ENCODE measurements at regions not wholly inside any gene's neighbourhood (a gene's known extent, or its start where the extent isn't known, plus 50 kb on each side); places are given as distances from the start of the nearest gene placed in this dataset.

GRCh38 chr15:94177112-94177511 lies 54.2 kb upstream of the MCTP2 start:
- TF ChIP-seq CTCF (IDR thresholded peaks at IDR 0.05; ENCODE audit: partially characterized antibody, unreplicated experiment): no peak
- Mint-ChIP-seq H3K9me3 (ENCODE audit: unreplicated experiment) (no peaks in the 10 kb centered on the region), H3K4me3 (ENCODE audit: unreplicated experiment) (no peak overlapping the region), H3K27me3 (ENCODE audit: unreplicated experiment) (no peaks in the 10 kb centered on the region), H3K27ac (ENCODE audit: unreplicated experiment) (no peak overlapping the region), H3K4me1 (ENCODE audit: low read depth, unreplicated experiment) (no peaks in the 10 kb centered on the region), H3K36me3 (ENCODE audit: unreplicated experiment) (no peaks in the 10 kb centered on the region)
- DNase-seq: no peak

GRCh38 chr15:94175420-94175819 lies 55.9 kb upstream of the MCTP2 start:
- no peak for DNase-seq
- Mint-ChIP-seq H3K27me3 (ENCODE audit: unreplicated experiment) (no peaks in the 10 kb centered on the region), H3K4me3 (ENCODE audit: unreplicated experiment) (no peak overlapping the region), H3K4me1 (ENCODE audit: low read depth, unreplicated experiment) (no peaks in the 10 kb centered on the region), H3K36me3 (ENCODE audit: unreplicated experiment) (no peaks in the 10 kb centered on the region), H3K9me3 (ENCODE audit: unreplicated experiment) (no peaks in the 10 kb centered on the region), H3K27ac (ENCODE audit: unreplicated experiment) (no peak overlapping the region)
- TF ChIP-seq CTCF (IDR thresholded peaks at IDR 0.05; ENCODE audit: partially characterized antibody, unreplicated experiment): no peak

- Mint-ChIP-seq H3K27me3 (ENCODE audit: unreplicated experiment) (no peaks in the 10 kb centered on the region), H3K36me3 (ENCODE audit: unreplicated experiment) (no peaks in the 10 kb centered on the region), H3K4me1 (ENCODE audit: low read depth, unreplicated experiment) (no peaks in the 10 kb centered on the region), H3K9me3 (ENCODE audit: unreplicated experiment) (no peaks in the 10 kb centered on the region), H3K27ac (ENCODE audit: unreplicated experiment) (no peak overlapping the region), H3K4me3 (ENCODE audit: unreplicated experiment) (no peak overlapping the region)
- TF ChIP-seq CTCF (IDR thresholded peaks at IDR 0.05; ENCODE audit: partially characterized antibody, unreplicated experiment): no peak
- no peak for DNase-seq
Measured at GRCh38 chr15:94174399-94174802, 57.0 kb upstream of the MCTP2 start.

- no peak for DNase-seq
- no peaks in the 10 kb centered on the region for H3K36me3 Mint-ChIP-seq (ENCODE audit: unreplicated experiment)
Measured at GRCh38 chr15:94168250-94168649, 63.1 kb upstream of the MCTP2 start.

GRCh38 chr15:94164971-94165370 lies 66.4 kb upstream of the MCTP2 start:
- no peak for DNase-seq
- Mint-ChIP-seq H3K36me3 (ENCODE audit: unreplicated experiment) (no peaks in the 10 kb centered on the region), H3K4me3 (ENCODE audit: unreplicated experiment) (no peak overlapping the region)

More at GRCh38 chr15:94168250-94168649, 63.1 kb upstream of the MCTP2 start:
- TF ChIP-seq CTCF (IDR thresholded peaks at IDR 0.05; ENCODE audit: partially characterized antibody, unreplicated experiment): peak; percentile 20
- H3K9me3 Mint-ChIP-seq (ENCODE audit: unreplicated experiment): no peaks in the 10 kb centered on the region
- H3K27ac Mint-ChIP-seq (ENCODE audit: unreplicated experiment): no peak overlapping the region
- peaks cover 2% of the 10 kb centered on the region for H3K27me3 Mint-ChIP-seq (ENCODE audit: unreplicated experiment)
- no peak overlapping the region for H3K4me3 Mint-ChIP-seq (ENCODE audit: unreplicated experiment)
- no peaks in the 10 kb centered on the region for H3K4me1 Mint-ChIP-seq (ENCODE audit: low read depth, unreplicated experiment)

More at GRCh38 chr15:94164971-94165370, 66.4 kb upstream of the MCTP2 start:
- H3K27ac Mint-ChIP-seq (ENCODE audit: unreplicated experiment): no peak overlapping the region
- peaks cover 2% of the 10 kb centered on the region for H3K27me3 Mint-ChIP-seq (ENCODE audit: unreplicated experiment)
- TF ChIP-seq CTCF (IDR thresholded peaks at IDR 0.05; ENCODE audit: partially characterized antibody, unreplicated experiment): no peak
- H3K4me1 Mint-ChIP-seq (ENCODE audit: low read depth, unreplicated experiment): no peaks in the 10 kb centered on the region
- H3K9me3 Mint-ChIP-seq (ENCODE audit: unreplicated experiment): peaks cover 2% of the 10 kb centered on the region
